SKM-1 (cell line): ENCODE measurements at regions not wholly inside any gene's neighbourhood (a gene's known extent, or its start where the extent isn't known, plus 50 kb on each side); places are given as distances from the start of the nearest gene placed in this dataset.
"Not testable (repeated sequence)": the region's sequence is repeated elsewhere in the genome, so short reads cannot be mapped to it uniquely, and the experiment has no call there.

Source experiments
- DNase-seq: peaks from one replicate; lab custom pipeline; 2025; ENCODE audit not compliant: unreplicated experiment; lab: John Stamatoyannopoulos, UW

- DNase-seq, result not testable (repeated sequence)
Measured at GRCh38 chr18:41631723-41632285, 323.2 kb upstream of the PIK3C3 start.

- no peak for DNase-seq
Measured at GRCh38 chr18:41630232-41630886, 324.7 kb upstream of the PIK3C3 start.

DNA sequence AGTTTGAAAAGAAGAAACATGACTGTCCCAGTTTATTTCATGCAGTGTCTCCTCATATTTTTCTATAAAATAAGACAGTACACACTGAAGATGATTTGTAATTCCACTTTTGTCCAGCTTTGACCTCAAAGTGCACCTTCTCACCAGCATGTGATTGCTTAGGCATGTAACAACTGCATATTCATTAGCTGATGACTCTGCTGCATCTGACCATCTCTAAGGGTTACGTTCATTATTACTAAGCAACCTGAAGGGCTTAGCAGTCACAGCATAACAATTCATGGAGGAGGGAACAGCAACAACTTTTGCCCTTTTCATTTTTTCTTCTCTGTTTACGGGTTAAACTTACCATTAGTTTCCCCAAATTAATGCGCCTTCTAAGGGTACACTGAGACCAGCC is 330.6 kb upstream of the PIK3C3 start:
- DNase-seq, result no peak

GRCh38 chr18:41621177-41621576 is 333.9 kb upstream of the PIK3C3 start:
- DNase-seq, result no peak

- no peak for DNase-seq
Measured at GRCh38 chr18:41618147-41618546, 336.9 kb upstream of the PIK3C3 start.

GRCh38 chr18:41617647-41618046 is 337.4 kb upstream of the PIK3C3 start:
- no peak for DNase-seq

DNA sequence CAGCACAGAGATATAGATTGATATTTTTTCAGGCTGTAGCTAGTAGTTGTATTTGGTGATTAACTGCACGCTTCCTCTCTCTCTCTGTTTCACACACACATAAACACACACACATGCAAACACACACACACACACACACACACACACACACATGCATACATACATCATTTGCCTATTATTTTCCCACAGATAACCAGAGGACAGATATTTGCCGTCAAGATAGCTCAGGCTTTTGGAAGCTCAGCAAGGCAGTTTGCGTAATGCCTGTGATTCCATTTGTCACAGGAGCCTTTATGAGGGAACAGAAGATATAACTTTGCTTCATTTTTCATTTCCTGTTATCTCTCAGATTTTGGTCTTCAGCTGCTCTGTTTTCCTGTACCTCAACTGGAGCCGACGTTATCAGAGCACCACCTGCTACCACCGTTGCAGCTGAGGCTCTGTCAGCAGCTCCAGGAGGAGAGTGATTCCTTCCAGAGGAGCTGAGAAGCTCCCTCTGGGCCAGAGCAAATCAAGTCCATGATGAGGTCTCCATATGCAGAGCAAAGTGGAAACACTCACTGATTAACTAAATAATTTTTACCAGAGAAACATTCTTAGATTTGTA is 341.9 kb upstream of the PIK3C3 start:
- no peak for DNase-seq

- DNase-seq, result no peak
Measured at GRCh38 chr18:41604964-41605363, 350.1 kb upstream of the PIK3C3 start.

DNA sequence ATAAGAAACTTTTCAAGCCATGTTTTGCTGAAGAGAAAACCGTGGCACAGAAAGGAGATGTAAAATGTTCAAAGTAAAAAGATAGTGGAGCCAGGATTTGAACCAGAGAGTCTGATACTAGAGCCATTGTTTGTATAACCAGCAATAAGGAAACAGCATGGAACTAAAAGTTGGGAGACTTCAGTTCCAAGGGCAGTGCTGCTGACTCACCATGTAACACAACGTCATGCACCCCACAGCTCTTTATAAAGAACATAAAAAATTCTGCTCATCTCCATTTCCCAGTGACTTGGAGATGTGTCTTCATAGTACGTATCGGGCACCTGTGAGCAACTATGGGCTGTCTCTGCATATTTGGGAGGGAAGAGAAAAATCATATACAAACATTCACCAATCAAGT is 353.0 kb upstream of the PIK3C3 start:
- no peak for DNase-seq

DNA sequence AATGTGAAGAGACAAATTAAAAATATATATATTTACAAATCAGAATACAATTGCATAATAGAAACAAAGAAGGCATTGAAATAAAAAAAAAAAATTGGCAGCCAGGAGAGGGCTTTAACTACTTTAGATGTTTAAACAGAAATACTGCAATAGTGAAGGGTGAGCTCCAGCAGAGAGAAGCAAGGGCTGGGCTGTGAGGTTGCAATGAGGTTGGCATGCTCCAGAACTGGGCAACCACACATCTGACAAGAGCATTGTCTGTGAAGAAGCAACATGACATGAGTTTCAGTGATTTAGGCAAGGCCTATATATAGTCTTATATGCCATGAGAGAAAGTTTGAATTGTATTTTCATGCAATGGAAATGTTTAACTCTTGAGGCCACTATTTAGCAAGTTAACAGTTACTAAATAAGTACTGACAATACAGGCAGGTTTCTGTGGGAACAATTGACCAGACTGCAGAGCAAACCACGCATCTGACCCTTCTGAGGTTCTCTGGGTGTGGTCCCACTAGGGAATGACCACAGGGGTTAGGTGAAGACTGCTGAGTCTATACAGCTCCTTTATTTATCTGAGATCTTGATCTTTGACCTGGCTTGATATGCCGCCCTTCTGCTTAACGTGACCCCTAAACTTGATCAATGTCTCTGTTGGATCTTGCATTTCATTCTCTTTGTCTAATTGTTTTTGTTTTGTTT is 354.2 kb upstream of the PIK3C3 start:
- no peak for DNase-seq

GRCh38 chr18:41599466-41599865 is 355.6 kb upstream of the PIK3C3 start:
- no peak for DNase-seq

DNA sequence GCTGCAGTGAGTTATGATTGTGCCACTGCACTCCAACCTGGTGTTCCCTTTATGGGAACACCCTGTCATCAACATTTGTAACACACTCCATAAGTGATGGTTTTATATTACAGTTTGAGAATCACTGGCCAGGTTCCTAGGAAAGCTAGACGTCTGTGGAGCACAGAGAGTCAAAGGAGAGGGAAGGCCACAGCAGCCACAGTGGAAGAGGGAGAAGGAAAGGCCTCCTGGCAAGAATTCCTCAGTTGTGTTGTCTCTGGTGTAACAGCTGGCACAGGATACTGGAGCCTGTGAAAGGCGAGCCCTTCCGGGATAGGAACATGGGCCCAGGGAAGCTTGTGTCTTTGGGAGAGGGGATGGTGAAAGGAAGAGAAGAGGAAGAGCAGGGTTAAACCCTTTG is 360.5 kb upstream of the PIK3C3 start:
- no peak for DNase-seq

GRCh38 chr18:41593171-41593675 is 361.8 kb upstream of the PIK3C3 start:
- no peak for DNase-seq

DNA sequence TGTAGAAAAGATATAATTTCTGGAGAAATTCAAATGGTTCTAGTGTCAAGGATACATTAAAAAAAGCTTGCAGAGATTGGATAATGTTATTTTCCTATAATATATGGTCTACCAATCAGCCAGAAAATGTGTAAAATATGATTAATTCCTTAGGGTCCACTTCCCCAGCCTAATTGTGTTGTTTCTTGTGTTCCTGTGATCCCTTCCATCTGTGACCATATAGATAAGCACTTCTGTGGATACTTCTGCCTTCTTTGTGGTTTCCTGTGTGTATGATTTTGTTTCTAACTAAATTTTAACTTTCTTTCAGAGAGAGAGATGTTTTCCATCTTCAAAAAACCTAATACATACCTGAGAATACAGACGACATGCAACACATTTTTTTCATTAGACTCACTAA is 367.1 kb upstream of the PIK3C3 start:
- no peak for DNase-seq

- no peak for DNase-seq
Measured at GRCh38 chr18:41585512-41585911, 369.5 kb upstream of the PIK3C3 start.

GRCh38 chr18:41579185-41579584 is 375.8 kb upstream of the PIK3C3 start:
- no peak for DNase-seq

- DNase-seq, result no peak
Measured at GRCh38 chr18:41577529-41577928, 377.5 kb upstream of the PIK3C3 start.

DNA sequence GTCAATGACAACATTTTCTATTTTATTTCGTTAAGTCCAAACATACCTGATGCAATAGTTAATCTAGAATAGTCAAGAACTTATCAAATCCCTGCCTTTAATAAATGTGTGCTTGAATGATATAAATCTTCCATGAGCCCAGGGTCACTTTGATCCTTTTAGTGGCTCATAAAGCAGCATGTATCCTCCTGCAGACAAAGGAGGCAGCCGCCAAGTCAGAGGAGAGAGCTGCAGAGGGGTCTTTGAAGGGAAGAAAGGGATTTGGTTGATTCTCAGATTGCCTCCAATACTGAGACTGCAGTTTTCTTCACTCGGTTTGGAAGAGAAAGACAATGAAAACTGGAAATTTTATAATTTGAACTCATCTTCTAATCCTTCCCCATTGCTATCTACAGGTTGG is 378.4 kb upstream of the PIK3C3 start:
- DNase-seq, result no peak

DNA sequence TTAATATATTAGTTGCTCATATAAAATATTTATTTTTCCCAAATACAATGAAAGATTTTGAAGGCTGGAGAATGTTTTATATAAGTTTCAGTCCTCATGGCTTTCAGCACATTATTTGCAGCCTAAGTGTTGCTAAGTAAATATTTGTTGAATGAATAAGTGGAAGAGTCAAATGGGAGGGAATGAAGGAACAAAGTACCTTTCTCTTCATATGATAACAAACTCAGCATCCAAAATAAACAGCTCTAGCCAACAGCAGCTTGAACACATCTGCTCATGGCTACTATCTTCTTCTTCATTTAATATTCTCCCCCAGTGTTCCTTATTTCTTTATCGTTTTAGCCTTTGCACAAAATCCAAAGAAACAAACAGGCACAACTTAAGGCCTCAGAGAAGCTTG is 385.2 kb upstream of the PIK3C3 start:
- DNase-seq, result no peak

GRCh38 chr18:41561961-41562360 is 393.1 kb upstream of the PIK3C3 start:
- DNase-seq, result no peak

GRCh38 chr18:41558715-41559114 is 396.3 kb upstream of the PIK3C3 start:
- no peak for DNase-seq

- DNase-seq, result no peak
Measured at GRCh38 chr18:41553716-41554115, 401.3 kb upstream of the PIK3C3 start.
